Esophagus (tissue), 2 donors: ENCODE measurements at regions not wholly inside any gene's neighbourhood (a gene's known extent, or its start where the extent isn't known, plus 50 kb on each side); places are given as distances from the start of the nearest gene placed in this dataset.
"Not testable (repeated sequence)": the region's sequence is repeated elsewhere in the genome, so short reads cannot be mapped to it uniquely, and the experiment has no call there.

Source experiments
- H3K27ac ChIP-seq, 2 donors: one replicate each; pipeline ENCODE4 v1.5.1; 2013; ENCODE audit warnings: low read depth in 2 of 2, mild to moderate bottlenecking in 2 of 2, inconsistent platforms in 1 of 2, low read length in 1 of 2, moderate library complexity in 1 of 2
- H3K27me3 ChIP-seq, 2 donors: one replicate each; pipeline ENCODE4 v1.6.1; 2013; ENCODE audit warnings: low read length in 2 of 2, control low read depth in 1 of 2, mild to moderate bottlenecking in 1 of 2; ENCODE audit not compliant: insufficient read depth in 2 of 2, control insufficient read depth in 1 of 2
- H3K36me3 ChIP-seq, 2 donors: one replicate each; pipeline ENCODE4 v1.6.1; 2013; ENCODE audit warnings: low read length in 1 of 2; ENCODE audit not compliant: control insufficient read depth in 2 of 2, insufficient read depth in 2 of 2
- H3K4me1 ChIP-seq, 2 donors: one replicate each; pipeline ENCODE4 v1.6.1; 2013; ENCODE audit warnings: low read length in 1 of 2; ENCODE audit not compliant: control insufficient read depth in 2 of 2, insufficient read depth in 2 of 2
- H3K4me3 ChIP-seq, 2 donors: one replicate each; pipeline ENCODE4 v1.5.1; 2013; ENCODE audit warnings: low read length in 2 of 2, mild to moderate bottlenecking in 2 of 2, low read depth in 1 of 2, moderate library complexity in 1 of 2
- H3K9me3 ChIP-seq, 2 donors: one replicate each; pipeline ENCODE4 v1.6.1; 2013; ENCODE audit warnings: mild to moderate bottlenecking in 2 of 2, low read depth in 1 of 2, low read length in 1 of 2, moderate library complexity in 1 of 2; ENCODE audit not compliant: control insufficient read depth in 2 of 2, insufficient read depth in 1 of 2
- WGBS, 2 donors: extraction: QIAGEN DNeasy Blood & Tissue Kit; methylation state at CpG; one replicate each; pipeline ENCODE4 v1.1.7; 2013; 5-methylcytosine and 5-hydroxymethylcytosine counted together
- donor health status: healthy with polysubstance abuse.
- donor health status: Bipolar disorder and iron deficiency.

- no peak overlapping the region for H3K27ac ChIP-seq
- no peaks in the 10 kb centered on the region for H3K27me3 ChIP-seq
- no peaks in the 10 kb centered on the region for H3K4me1 ChIP-seq
- no peaks in the 10 kb centered on the region for H3K36me3 ChIP-seq
- H3K4me3 ChIP-seq, result no peak overlapping the region
- H3K9me3 ChIP-seq, result no peaks in the 10 kb centered on the region
- WGBS, 2 donors, result 80 to 83% methylated on average over 1 of the region's 1 CpG
These were observed 551.4 kb upstream of the SLC39A10 start for GRCh38 chr2:195105581-195105980.

GRCh38 chr2:195094330-195094729 is 562.7 kb upstream of the SLC39A10 start:
- Histone ChIP-seq H3K27me3 (no peaks in the 10 kb centered on the region), H3K9me3 (peaks cover 0 to 2% of the 10 kb centered on the region in 2 donors), H3K4me3 (no peak overlapping the region), H3K4me1 (no peaks in the 10 kb centered on the region), H3K27ac (no peak overlapping the region), H3K36me3 (no peaks in the 10 kb centered on the region)
- 50 to 57% methylated on average over 2 of the region's 2 CpGs for WGBS, 2 donors

- Histone ChIP-seq H3K4me3 (no peak overlapping the region), H3K27ac (no peak overlapping the region), H3K4me1 (no peaks in the 10 kb centered on the region), H3K9me3 (peaks cover 0 to 2% of the 10 kb centered on the region in 2 donors), H3K36me3 (no peaks in the 10 kb centered on the region), H3K27me3 (no peaks in the 10 kb centered on the region)
These were observed 564.7 kb upstream of the SLC39A10 start for GRCh38 chr2:195092341-195092740.

GRCh38 chr2:195072806-195073205 is 584.2 kb upstream of the SLC39A10 start:
- H3K4me3 ChIP-seq, H3K36me3 ChIP-seq, H3K27ac ChIP-seq, H3K27me3 ChIP-seq, H3K9me3 ChIP-seq, H3K4me1 ChIP-seq: not testable (repeated sequence)
- 53 to 61% methylated on average over 6 to 8 of the region's 13 CpGs for WGBS, 2 donors

GRCh38 chr2:195057001-195057400 is 600.0 kb upstream of the SLC39A10 start:
- 66 to 73% methylated on average over 2 of the region's 2 CpGs for WGBS, 2 donors
- H3K4me3 ChIP-seq, result no peak overlapping the region
- no peaks in the 10 kb centered on the region for H3K9me3 ChIP-seq
- H3K36me3 ChIP-seq, result no peaks in the 10 kb centered on the region
- no peak overlapping the region for H3K27ac ChIP-seq
- H3K4me1 ChIP-seq, result no peaks in the 10 kb centered on the region
- H3K27me3 ChIP-seq, result no peaks in the 10 kb centered on the region

- Histone ChIP-seq H3K27ac (no peak overlapping the region), H3K9me3 (no peaks in the 10 kb centered on the region), H3K36me3 (no peaks in the 10 kb centered on the region), H3K27me3 (no peaks in the 10 kb centered on the region), H3K4me3 (no peak overlapping the region), H3K4me1 (no peaks in the 10 kb centered on the region)
- 63 to 89% methylated on average over 2 of the region's 2 CpGs for WGBS, 2 donors
These were observed 601.0 kb upstream of the SLC39A10 start for GRCh38 chr2:195055996-195056395.

GRCh38 chr2:195051401-195051800 is 605.6 kb upstream of the SLC39A10 start:
- no peak overlapping the region for H3K27ac ChIP-seq
- no peaks in the 10 kb centered on the region for H3K36me3 ChIP-seq
- no peak overlapping the region for H3K4me3 ChIP-seq
- H3K9me3 ChIP-seq, result no peaks in the 10 kb centered on the region
- no peaks in the 10 kb centered on the region for H3K4me1 ChIP-seq
- no peaks in the 10 kb centered on the region for H3K27me3 ChIP-seq

GRCh38 chr2:195049372-195050031 is 607.5 kb upstream of the SLC39A10 start:
- no peaks in the 10 kb centered on the region for H3K9me3 ChIP-seq
- no peaks in the 10 kb centered on the region for H3K36me3 ChIP-seq
- WGBS, 2 donors, result 70 to 77% methylated on average over 1 of the region's 1 CpG
- no peaks in the 10 kb centered on the region for H3K4me1 ChIP-seq
- no peak overlapping the region for H3K4me3 ChIP-seq
- no peak overlapping the region for H3K27ac ChIP-seq
- no peaks in the 10 kb centered on the region for H3K27me3 ChIP-seq

GRCh38 chr2:195047955-195048354 is 609.1 kb upstream of the SLC39A10 start:
- no peaks in the 10 kb centered on the region for H3K27me3 ChIP-seq
- H3K4me1 ChIP-seq, result no peaks in the 10 kb centered on the region
- no peak overlapping the region for H3K4me3 ChIP-seq
- no peaks in the 10 kb centered on the region for H3K36me3 ChIP-seq
- 81 to 83% methylated on average over 2 of the region's 2 CpGs for WGBS, 2 donors
- no peaks in the 10 kb centered on the region for H3K9me3 ChIP-seq
- H3K27ac ChIP-seq, result no peak overlapping the region

GRCh38 chr2:195044801-195045200 is 612.2 kb upstream of the SLC39A10 start:
- Histone ChIP-seq H3K4me3 (no peak overlapping the region), H3K27ac (no peak overlapping the region), H3K9me3 (no peaks in the 10 kb centered on the region), H3K36me3 (no peaks in the 10 kb centered on the region), H3K27me3 (no peaks in the 10 kb centered on the region), H3K4me1 (no peaks in the 10 kb centered on the region)
- WGBS, 2 donors, result 81 to 91% methylated on average over 1 of the region's 1 CpG
